ENCODE measurements at regions not wholly inside any gene's neighbourhood (a gene's known extent, or its start where the extent isn't known, plus 50 kb on each side); places are given as distances from the start of the nearest gene placed in this dataset.

DNA sequence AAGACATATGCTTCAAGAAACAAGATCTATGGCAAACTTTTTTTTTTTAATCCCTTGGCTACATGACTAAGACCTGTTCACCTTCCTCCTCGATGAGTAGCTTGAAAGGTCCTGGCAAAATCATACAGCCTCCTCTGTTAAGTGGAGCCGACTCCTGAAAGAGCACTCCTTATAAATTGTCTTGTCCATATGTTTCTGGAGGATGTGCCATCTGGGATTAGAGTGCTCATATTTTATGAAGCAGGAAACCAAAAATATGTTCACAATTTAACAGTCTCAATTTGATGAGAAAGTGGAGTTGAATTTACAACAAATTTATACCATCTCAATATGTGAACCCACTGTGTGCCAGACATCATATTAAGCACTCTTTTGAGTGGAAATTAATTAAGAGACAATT lies 912.1 kb upstream of the FAT3 start:
- TF ChIP-seq CTCF (IDR thresholded peaks at IDR 0.05) (no peak), POLR2A (IDR thresholded peaks at IDR 0.05) (no peak)
